Eye (tissue), 1 donor: ENCODE measurements at regions not wholly inside any gene's neighbourhood (a gene's known extent, or its start where the extent isn't known, plus 50 kb on each side); places are given as distances from the start of the nearest gene placed in this dataset.
"Not testable (repeated sequence)": the region's sequence is repeated elsewhere in the genome, so short reads cannot be mapped to it uniquely, and the experiment has no call there.

Experiments
- DNase-seq: peaks from one replicate; pipeline ENCODE4 v3.0.0-alpha.2; 2015

DNA sequence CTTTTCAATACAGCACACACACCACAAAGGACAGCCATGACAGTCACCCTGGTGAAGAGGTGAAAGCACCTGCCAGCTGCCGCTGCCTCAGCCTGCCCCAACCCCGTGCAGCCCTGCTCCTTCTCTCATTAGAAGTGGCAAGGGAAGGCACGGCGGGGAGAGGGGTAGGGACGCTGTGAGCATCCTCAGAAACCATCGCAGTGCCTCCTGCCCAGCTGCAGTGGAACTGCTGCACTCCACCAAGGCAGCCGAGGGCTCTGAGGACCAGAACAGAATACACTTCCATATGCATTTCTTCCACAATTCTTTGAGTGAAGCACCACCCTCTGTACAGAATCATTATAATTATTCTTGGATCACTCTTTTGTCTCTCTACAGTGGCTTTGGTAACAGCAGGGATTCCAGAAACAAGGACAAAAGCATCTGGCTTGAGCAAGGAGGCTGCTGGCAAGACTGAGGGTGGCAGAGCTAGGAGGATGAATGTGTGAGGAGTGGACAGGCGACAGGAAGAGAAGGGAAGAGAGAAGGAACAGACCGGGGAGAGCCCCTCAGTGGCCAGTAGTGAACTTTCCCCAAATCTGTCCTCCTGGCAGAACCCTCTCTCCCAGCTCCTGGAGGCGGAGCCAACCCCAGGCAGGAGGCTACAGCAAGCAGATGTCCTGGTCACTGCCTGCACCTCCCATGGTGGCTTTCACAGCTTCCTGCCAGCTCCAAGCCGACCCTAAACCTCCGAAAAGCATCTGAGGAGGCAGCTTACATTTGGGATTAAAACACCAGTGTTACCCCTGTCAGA is 73.2 kb downstream of the MTNR1A start:
- DNase-seq, result peak; percentile 22

DNA sequence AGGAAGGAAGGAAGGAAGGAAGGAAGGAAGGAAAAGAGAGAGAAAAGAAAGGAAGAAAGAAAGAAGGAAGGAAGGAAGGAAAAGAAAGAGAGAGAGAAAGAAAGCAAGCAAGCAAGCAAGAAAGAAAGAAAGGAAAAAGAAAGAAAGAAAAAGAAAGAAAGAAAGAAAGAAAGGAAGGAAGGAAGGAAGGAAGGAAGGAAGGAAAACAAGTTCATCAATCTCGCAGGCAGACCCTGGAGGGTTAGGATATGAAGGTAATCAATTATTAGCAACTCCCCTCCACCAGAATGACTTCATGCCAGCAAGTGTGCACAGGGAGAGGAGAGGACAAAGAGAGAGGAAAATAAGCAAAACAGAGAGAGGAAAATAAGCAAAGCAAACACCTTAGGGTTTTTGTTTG is 80.2 kb downstream of the MTNR1A start:
- DNase-seq, result no peak

DNA sequence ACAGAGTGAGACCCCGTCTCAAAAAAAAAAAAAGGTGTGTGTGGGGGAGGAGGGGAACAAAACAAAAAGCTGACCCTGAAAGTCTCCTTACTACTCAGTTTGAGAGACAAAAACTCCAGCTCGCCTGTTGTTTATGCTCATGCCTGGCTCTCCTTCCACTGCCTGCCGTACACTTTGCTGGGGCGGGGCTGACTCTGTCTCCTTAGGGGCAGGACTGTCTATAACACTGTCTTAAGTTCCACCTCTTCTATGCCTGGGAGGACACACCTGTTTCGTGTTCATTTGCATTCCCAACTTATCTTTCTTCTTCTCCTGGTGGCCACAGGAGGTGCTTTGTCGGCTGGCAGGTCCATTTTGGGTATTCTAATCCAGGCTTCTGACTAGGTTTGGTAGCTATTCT is 81.4 kb downstream of the MTNR1A start:
- DNase-seq, result no peak

DNA sequence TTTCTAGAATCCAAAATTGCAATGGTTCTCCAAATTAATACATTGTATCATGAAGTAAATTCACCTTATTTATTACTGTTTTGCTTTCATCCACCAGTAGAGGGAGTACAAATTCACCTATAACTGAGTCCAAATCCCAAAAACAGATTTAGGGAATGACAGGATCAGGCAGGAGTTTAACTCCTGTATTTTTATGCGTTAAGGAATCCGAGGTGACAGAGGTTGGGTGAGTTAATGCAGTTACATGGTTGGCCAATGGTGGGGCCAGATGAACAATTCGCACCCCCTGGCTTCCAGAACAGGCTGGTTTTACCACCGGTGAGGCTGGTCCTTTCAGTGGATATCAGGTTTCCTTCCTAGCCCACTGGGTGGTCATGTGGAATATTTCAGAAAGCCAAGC is 82.4 kb downstream of the MTNR1A start:
- peak; percentile 65 for DNase-seq

DNA sequence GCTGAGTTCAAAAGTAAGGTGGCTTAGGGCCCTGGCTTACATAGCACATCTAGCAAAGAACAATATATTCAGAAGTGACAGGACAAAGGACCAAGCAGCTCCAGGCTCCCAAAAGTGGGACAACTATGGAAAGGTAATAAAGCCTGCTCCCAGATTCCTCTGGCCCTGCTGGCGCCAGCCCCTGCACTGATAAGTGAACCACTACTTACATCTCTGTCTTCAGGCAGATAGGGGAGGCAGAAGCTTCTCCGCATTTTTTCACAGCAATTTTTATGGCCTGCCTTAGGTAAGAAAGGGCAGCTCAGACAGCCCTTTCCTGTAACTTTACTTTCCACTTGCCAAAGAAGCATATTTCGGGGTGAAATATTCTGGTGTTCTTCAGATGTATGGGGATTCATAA is 83.9 kb downstream of the MTNR1A start:
- no peak for DNase-seq

DNA sequence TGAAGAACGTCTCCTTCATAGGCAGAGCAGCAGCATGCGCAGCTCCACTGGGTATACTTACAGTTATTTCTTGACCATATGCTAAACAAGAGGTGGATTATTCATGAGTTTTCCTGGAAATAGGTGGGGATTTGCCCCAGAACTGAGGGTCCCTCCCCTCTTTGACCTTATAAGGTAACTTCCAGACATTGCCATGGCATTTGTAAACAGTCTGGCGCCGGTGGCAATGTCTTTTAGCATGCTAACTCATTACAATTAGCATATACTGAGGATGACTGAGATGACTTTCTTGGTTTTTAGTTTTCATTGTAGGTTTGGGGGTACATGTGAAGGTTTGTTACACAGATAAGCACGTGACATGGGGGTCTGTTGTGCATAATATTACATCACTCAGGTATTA is 97.3 kb downstream of the MTNR1A start:
- no peak for DNase-seq

DNA sequence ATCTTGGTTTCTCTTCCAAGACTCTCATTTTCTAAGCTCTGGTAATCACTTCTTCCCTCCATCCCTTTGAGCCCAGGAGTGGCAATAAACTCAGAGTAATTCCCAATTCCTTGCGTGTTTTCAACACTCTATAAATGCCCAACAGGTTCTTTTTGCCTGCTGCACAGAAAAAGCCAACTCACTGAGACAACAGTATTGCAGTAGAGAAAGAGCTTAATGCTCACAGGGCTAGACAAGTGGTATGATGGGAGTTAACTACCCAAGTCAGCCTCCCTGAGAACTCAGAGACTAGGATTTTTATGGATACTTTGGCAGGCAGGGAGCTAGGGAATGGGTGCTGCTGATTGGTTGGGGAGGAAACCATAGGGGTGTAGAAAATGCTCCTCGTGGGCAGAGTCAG is 103.4 kb downstream of the MTNR1A start:
- DNase-seq, result no peak

DNA sequence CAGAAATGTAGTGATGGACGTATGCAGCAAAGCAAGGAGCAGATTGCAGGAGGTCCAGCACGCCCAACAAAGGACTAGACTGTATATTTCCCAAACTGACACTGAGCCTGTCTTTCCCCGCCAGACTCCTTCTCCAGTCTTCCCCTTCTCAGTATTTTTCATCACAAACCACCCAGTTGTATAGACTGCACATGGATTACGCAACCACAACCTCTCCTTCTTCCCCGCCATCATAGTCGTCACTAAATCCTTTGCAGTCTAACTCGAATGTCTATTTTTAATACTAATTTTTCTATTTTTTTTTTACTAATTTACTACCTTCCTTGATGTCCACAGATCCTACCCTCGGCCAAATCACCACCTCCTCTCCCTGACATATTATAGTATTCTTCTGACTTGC is 105.4 kb downstream of the MTNR1A start:
- DNase-seq, result no peak

DNA sequence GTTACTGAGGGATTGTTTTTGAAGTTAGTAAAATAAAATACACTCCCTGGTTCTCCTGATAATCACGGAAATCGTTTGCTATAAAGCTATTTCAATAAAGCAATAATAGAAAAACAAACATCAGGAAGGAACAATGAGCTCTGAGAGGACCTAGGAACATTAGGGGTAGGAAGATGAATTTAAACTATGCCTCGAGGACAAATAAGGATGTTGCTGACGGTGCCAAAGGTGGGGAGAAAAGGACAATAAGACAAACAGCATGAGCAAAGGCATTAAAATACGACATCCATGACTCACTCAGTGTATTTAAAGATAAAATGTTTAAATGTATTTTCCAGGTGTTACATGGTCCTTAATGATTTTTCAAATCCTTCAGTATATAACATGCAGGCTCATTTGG is 110.3 kb downstream of the MTNR1A start:
- DNase-seq, result no peak

DNA sequence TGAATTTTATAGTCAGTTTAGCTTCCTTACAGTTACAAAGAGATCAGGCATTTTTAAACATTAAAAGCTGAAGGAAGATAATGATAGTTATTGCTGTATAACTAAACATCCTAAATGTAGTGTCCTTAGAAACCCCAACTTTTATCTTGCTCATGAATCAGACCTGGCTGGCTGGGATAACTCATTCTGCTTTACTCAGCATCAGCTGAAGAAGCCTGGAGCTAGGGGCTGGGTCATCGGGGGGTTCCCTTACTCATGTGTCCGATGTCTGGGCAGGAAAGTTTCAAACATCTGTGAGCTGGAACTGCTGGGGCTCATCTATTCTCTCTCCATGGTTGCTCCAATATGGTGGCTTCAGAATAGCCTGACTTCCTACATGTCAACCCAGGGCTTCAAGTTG is 113.9 kb downstream of the MTNR1A start:
- no peak for DNase-seq

DNA sequence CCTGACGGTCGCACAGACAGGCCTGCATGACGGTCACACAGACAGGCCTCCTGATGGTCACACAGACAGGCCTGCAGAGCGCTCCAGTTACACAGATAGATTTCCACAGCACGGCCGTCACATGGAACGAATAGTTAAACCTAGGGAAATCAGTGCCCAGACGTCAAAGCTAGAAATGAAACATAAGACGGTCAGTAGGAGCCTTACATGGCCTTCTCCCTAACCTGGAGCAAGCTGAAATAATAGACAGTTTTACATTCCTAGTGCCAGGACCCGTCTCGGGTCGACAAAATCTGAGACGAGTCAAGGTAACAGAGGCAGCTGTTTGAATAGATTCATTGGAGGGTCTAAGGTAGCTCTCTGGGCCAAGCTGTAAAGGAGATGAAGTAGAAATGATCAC is 126.9 kb downstream of the MTNR1A start:
- no peak for DNase-seq

DNA sequence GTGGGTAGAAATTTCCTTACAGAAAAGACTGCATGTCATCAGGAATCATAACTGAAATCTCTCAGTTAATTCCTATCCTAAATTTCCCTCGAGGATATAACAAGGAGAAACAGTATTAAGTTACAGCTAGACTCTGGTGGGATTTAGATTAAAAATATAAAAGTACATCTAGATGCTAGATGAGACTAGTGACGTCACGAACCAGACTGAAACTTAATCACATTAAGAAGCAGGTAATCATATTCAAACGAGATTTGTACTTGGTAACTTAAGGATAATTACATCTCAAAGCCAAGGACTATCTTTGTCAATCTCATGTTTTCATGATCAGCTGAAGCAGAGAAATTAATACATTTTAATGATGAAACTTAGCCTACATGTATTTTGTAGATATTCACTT is 130.6 kb downstream of the MTNR1A start:
- DNase-seq, result no peak

DNA sequence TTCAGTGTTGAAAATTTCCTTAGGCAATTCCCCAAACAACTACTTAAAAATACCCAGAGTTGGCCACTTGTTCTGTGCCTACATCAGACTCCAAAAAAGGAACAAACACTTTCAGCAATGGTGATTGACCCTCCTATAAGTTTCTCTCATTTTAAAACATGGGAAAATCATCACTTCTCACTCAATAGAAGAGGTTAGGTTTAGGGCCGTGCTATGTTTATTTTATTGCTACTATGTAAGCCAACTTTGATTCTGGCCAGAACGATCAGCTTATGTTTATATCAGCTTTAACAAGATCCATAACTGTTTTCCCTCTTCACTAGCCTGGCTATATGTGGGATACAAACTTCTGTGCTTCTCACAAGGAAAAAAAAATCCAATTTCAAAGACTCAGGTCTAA is 133.1 kb downstream of the MTNR1A start:
- no peak for DNase-seq

DNA sequence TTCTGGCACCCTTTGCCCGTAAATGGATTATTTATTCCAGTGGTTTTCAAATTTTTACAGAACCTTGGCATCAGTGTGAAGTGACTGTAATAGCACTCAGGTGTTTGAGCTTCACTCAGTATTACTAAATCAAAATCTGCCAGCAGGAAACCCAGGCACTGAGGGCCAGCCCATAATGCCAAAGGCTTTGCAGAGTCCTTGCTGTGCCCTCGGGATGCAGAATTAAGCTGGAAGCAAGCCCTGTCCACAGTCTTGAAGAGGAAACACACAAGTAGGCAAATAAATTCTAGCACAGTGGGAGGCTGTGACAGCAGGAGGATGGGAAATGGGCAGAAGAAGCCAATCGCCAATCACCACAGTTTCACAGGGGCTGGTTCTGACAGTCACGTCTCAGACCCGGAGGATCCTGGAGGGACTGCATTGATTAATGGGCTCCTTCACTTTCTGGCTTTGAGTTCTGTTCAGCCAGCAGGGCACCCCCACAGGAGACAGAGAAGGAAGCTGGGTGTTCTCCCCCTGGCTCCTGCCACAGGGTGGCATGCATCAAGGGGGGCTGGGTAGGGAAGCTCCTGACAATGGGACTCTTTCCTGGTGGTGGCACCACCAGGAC is 138.8 kb downstream of the MTNR1A start:
- no peak for DNase-seq

DNA sequence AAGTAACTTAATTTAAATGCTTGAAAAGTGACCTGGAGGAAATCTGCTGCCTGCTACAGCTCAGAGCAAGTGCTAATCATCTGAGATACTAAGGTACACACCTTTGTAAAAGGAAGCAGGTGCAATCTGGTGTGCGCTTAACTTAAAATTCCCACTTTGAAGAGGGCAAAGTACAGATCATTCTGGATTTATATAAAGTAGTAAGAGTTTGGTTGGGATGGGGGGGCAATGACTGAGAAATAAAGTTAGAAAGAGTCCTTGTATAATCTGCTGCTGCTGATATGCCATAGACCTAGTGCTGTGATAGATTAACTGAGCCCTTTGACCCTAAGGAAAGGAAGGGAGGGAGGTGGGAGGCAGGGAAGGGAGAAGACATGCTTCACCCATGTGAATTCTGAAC is 141.0 kb downstream of the MTNR1A start:
- no peak for DNase-seq

DNA sequence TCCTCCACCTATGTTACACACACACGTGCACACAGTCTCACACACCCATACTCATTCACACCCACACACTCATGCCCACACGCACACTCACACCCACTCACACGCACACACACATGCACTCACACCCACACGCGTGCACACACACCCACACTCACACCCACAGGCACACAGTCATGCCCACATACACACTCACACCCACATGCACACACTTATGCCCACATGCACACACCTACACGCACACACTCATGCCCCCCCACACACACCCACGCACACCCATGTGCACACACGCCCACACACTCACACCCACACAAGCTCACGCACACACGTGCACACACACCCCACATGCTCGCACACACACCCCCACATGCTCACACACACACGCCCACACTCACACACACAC is 140.0 kb downstream of the F11 start:
- DNase-seq, result no peak

DNA sequence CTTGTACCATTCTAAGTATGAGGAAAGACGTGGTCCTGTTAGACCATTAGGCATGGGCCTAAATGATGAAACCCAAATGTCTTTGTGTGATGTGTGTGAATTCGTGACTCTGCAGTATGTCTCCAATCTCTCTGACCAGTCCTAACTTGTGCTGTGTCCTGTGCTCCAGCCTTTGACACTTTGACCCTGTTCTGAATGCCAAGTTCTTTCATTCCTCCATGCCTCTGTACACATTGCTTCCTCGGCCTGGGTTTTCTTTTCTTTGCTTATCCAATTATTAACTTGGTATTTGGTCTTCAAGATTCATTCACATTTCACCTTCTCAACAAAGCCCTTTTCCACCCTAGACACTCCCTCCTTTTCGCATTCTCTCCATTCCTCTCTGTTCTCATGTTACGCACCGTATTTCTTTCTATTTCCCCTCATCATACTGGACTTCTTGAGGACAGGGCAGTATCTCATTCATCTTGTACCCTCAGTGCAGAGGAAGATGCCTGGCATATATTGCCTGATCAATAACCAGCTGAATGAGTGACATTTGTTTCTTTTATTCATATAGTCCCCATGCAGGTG is 138.7 kb downstream of the F11 start:
- no peak for DNase-seq

DNA sequence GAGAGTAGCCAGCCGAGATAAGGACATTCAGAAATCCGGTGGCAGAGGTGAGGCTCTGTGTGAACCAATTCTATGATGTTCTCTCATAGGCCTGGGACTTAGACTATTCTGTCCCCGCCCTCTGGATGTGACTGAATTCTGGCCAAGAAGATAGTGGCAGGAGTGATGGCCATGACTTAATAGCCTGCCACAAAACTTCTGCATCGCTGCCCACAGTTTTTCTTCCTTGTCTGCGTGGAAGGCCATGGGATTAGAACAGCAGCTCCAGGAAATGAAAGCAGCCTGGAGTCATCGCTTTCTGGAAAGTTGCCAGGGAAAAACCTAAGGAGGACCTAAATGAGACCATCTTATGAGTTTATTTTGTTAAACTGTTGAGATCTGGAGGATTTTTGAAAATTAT is 134.7 kb downstream of the F11 start:
- DNase-seq, result peak; percentile 39

DNA sequence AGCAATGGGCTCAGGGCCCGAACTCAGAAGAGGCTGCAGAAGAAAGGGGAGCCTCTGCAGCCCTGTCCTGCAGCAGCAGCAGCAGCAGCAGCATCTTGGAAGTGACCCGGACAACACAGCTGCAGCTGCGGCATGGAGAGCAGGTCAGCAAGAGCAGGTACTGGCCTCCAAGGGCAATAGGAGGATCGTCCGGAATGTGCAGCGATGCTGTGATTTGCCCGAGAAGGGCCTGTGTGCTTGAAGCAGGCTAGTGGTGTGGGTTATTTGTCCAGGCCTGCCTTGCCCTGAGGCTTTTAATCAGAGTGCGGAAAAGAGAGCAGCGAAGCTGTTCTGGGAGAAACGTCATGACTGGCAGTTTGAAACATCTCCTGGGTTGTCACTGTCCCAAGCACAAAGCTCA is 126.0 kb downstream of the F11 start:
- peak; percentile 20 for DNase-seq

DNA sequence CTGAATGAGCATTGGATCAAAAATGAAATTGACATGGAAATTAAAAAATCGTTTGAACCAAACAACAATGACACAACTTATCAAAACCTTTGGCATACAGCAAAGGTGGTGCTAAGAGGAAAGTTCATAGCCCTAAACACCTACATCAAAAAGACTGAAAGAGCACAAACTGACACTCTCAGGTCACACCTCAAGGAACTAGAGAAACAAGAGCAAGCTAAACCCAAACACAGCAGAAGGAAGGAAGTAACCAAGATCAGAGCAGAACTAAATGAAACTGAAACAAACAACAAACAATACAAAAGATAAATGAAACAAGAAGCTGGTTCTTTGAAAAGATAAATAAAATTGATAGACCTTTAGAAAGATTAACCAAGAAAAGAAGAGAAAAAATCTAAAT is 118.3 kb downstream of the F11 start:
- not testable (repeated sequence) for DNase-seq

DNA sequence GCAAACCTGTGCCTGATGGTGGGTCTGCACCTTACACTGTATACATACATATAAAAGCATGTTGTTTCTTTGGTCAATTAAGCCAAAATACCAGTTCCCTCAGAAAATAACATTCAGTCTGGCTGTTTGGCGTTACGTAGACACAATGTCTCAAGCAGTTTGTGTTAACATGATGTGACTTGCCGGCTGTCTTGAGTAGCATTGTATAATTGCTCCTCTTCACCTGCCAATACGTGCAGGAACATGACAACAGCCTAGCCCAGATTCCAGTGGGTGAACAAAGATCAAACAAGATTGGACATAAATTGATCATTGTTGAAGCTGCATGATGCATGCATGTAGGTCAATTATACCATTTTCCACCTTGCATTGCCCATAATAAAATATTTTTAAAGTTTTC is 102.3 kb downstream of the F11 start:
- DNase-seq, result peak; percentile 50

DNA sequence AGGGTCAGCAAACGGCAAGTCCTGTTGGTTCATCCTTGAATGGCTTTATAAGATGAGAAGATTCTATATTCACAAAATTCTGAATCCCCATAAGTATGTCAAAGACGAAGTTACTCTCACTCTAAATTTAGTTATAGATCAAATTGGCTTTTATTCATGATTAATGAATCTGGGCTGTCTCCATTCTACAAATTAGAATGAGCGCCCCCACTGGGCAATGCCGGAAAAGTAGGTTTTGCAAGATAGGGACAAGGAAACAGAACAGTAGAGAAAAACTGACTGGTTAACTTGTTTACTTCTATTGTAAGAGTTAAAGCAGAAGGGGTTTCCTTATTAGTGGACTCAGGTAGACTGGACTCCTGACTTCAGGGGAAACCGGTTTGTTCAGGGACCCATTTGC is 100.3 kb downstream of the F11 start:
- no peak for DNase-seq

DNA sequence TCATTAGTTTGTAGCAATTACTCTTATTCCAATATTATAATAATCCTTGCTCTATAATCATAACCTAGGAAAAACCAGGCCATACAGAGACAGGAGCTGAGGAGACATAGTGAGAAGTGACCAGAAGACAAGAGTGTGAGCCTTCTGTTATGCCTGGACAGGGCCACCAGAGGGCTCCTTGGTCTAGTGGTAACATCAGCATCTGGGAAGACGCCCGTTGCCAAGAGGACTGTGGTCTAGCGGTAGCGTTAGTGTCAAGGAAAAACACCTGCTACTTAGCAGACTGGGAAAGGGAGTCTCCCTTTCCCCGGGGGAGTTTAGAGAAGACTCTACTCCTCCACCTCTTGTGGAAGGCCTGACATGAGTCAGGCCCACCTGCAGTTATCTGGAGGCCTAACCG is 97.0 kb downstream of the F11 start:
- not testable (repeated sequence) for DNase-seq

DNA sequence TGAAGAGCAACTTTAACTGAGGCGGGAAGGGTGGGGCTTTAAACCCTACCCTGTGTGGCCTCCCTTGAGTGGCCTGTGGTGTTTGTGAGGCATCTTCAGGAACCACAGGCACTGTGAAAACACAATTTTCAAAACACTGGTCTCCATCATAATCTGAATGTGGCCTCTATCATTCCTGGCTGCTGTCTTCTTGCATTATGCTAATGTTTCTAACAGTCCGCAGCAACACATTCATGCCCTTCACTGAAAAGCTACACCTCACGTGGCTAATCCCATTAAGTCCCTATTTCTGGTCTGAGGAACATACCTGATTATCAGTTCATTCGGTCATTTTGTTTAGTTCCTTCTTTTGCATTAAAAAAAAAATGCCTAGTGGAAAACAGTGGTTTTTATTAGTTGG is 94.6 kb downstream of the F11 start:
- DNase-seq, result no peak
